GM23338 (cell line): ENCODE measurements at regions not wholly inside any gene's neighbourhood (a gene's known extent, or its start where the extent isn't known, plus 50 kb on each side); places are given as distances from the start of the nearest gene placed in this dataset.
"Not testable (repeated sequence)": the region's sequence is repeated elsewhere in the genome, so short reads cannot be mapped to it uniquely, and the experiment has no call there.

Experiments
- ATAC-seq: fragments of 200-7000 bp; cut with Tn5 transposase; 3 replicates; pipeline ENCODE4 v1.9.1; 2020
- DNase-seq: peaks from one replicate; pipeline ENCODE4 v3.0.0-alpha.2; 2015; ENCODE audit warnings: low spot score
- H2AFZ ChIP-seq: fragments of 200-600 bp; sonication (generic); 2 replicates; pipeline ENCODE4 v1.8.0; 2016; ENCODE audit warnings: antibody characterized with exemption, mild to moderate bottlenecking, moderate library complexity
- H3F3A ChIP-seq: fragments of 200-600 bp; sonication (generic); replicated peaks from 2 replicates; pipeline ENCODE4 v1.8.0; 2017; ENCODE audit warnings: antibody characterized with exemption, mixed run types, low read depth
- H3K27ac ChIP-seq: fragments of 200-600 bp; sonication (generic); 2 replicates; pipeline ENCODE4 v1.6.1; 2016; ENCODE audit warnings: low read depth
- H3K27me3 ChIP-seq: fragments of 200-600 bp; sonication (generic); 2 replicates; pipeline ENCODE4 v1.8.0; 2016; ENCODE audit warnings: mild to moderate bottlenecking, mixed run types, moderate library complexity; ENCODE audit not compliant: insufficient read depth
- H3K36me3 ChIP-seq: fragments of 200-600 bp; sonication (generic); 2 replicates; pipeline ENCODE4 v1.8.0; 2016; ENCODE audit warnings: mild to moderate bottlenecking; ENCODE audit not compliant: insufficient read depth
- H3K4me1 ChIP-seq: fragments of 200-600 bp; sonication (generic); 2 replicates; pipeline ENCODE4 v1.8.0; 2016; ENCODE audit warnings: mild to moderate bottlenecking, moderate library complexity; ENCODE audit not compliant: insufficient read depth
- H3K4me2 ChIP-seq: fragments of 200-600 bp; sonication (generic); 2 replicates; pipeline ENCODE4 v1.7.1; 2017; ENCODE audit warnings: mixed run types
- H3K4me3 ChIP-seq: fragments of 200-600 bp; sonication (generic); 2 replicates; pipeline ENCODE4 v1.6.1; 2016; ENCODE audit warnings: mixed run types
- H3K79me2 ChIP-seq: fragments of 200-600 bp; sonication (generic); replicated peaks from 2 replicates; pipeline ENCODE4 v1.8.0; 2017; ENCODE audit warnings: mild to moderate bottlenecking; ENCODE audit not compliant: insufficient read depth
- H3K9me2 ChIP-seq: fragments of 200-600 bp; sonication (generic); 2 replicates; pipeline ENCODE4 v1.8.0; 2017; ENCODE audit not compliant: insufficient read depth
- H4K20me1 ChIP-seq: fragments of 200-600 bp; sonication (generic); replicated peaks from 2 replicates; pipeline ENCODE4 v1.8.0; 2017; ENCODE audit warnings: mild to moderate bottlenecking; ENCODE audit not compliant: insufficient read depth
- H3K27ac Mint-ChIP-seq: 2 replicates; pipeline ENCODE4 v1.8.0; 2020; ENCODE audit warnings: inconsistent platforms, mild to moderate bottlenecking, moderate library complexity, mixed read lengths
- H3K27me3 Mint-ChIP-seq: 3 replicates; pipeline ENCODE4 v1.8.0; 2022; ENCODE audit warnings: low read depth, mild to moderate bottlenecking, moderate library complexity, mixed read lengths, inconsistent platforms; ENCODE audit not compliant: insufficient read depth, poor library complexity
- H3K36me3 Mint-ChIP-seq: 3 replicates; pipeline ENCODE4 v1.8.0; 2021; ENCODE audit warnings: low read depth, mild to moderate bottlenecking, inconsistent platforms, moderate library complexity, mixed read lengths
- H3K4me1 Mint-ChIP-seq: 3 replicates; pipeline ENCODE4 v1.8.0; 2020; ENCODE audit warnings: mild to moderate bottlenecking, inconsistent platforms, mixed read lengths
- H3K4me3 Mint-ChIP-seq: 3 replicates; pipeline ENCODE4 v1.8.0; 2021; ENCODE audit warnings: moderate library complexity, mild to moderate bottlenecking, inconsistent platforms, mixed read lengths
- H3K9me3 Mint-ChIP-seq: 3 replicates; pipeline ENCODE4 v1.8.0; 2020; ENCODE audit warnings: moderate library complexity, mild to moderate bottlenecking, inconsistent platforms, mixed read lengths
- CREB1 ChIP-seq: fragments of 250-450 bp; sonication (Bioruptor Pico); IDR thresholded peaks from 2 replicates; pipeline ENCODE4 v1.5.0; 2020; ENCODE audit warnings: low read depth, mild to moderate bottlenecking, moderate library complexity
- EZH2 ChIP-seq: fragments of 200-600 bp; sonication (generic); IDR thresholded peaks from one replicate; pipeline ENCODE4 v1.8.0; 2017; ENCODE audit warnings: antibody characterized with exemption, mild to moderate bottlenecking, low read depth; ENCODE audit not compliant: unreplicated experiment
- EZH2phosphoT487 ChIP-seq: fragments of 200-600 bp; sonication (generic); IDR thresholded peaks from one replicate; pipeline ENCODE4 v1.8.1; 2018; ENCODE audit warnings: antibody characterized with exemption; ENCODE audit not compliant: unreplicated experiment
- NANOG ChIP-seq: IDR thresholded peaks from 2 replicates; pipeline ENCODE4 v1.6.1; 2016; ENCODE audit warnings: antibody characterized with exemption, borderline replicate concordance
- POLR2AphosphoS5 ChIP-seq: IDR thresholded peaks from 2 replicates; pipeline ENCODE4 v1.6.1; 2016; ENCODE audit warnings: antibody characterized with exemption, low read depth
- STAT1 ChIP-seq: IDR thresholded peaks from one replicate; pipeline ENCODE4 v1.6.1; 2016; ENCODE audit warnings: antibody characterized with exemption; ENCODE audit not compliant: unreplicated experiment
- ZNF114 ChIP-seq: fragments of 250-450 bp; sonication (Bioruptor Pico); IDR thresholded peaks from 2 replicates; pipeline ENCODE4 v1.5.0; 2020; ENCODE audit warnings: mild to moderate bottlenecking, moderate library complexity
- ZNF331 ChIP-seq: fragments of 250-450 bp; sonication (Bioruptor Pico); IDR thresholded peaks from 2 replicates; pipeline ENCODE4 v1.5.0; 2020; ENCODE audit warnings: low read depth, mild to moderate bottlenecking, moderate library complexity
- TF ChIP-seq, protein P1 (sequence below): IDR thresholded peaks from one replicate; pipeline ENCODE4 v1.6.1; 2018; ENCODE audit warnings: antibody characterized with exemption; ENCODE audit not compliant: unreplicated experiment
- TF ChIP-seq, protein P2 (sequence below): IDR thresholded peaks from 2 replicates; pipeline ENCODE4 v1.6.1; 2016; ENCODE audit warnings: antibody characterized with exemption
- TF ChIP-seq, protein P3 (sequence below), 2 experiments: fragments of 200-600 bp in 1 of 2; sonication (generic) in 1 of 2; conservative IDR thresholded peaks; 2 replicates each; pipeline versions ENCODE4 v1.5.1 to v1.6.1; 2016 to 2017; ENCODE audit warnings: antibody characterized with exemption in 2 of 2, low read depth in 2 of 2, mild to moderate bottlenecking in 2 of 2, moderate library complexity in 1 of 2

DNA sequence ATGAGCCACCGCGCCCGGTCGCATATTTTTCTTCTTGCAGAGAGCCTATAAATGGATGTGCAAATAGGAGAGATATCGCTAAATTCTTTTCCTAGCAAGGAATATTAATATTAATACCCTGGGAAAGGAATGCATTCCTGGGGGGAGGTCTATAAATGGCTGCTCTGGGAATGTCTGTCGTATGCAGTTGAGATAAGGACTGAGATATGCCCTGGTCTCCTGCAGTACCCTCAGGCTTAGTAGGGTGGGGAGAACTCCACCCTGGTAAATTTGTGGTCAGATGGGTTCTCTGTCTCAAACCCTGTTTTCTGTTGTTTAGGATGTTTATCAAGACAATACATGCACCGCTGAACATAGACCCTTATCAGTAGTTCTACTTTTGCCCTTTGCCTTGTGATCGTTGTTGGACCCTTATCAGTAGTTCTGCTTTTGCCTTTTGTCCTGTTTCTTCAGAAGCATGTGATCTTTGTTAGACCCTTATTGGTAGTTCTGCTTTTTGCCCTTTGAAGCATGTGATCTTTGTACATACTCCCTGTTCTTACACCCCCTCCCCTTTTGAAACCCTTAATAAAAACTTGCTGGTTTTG is 80.7 kb downstream of the SDR9C7 start:
- not testable (repeated sequence) for H3K4me2 ChIP-seq, H3K4me3 Mint-ChIP-seq, H3K4me3 ChIP-seq, ATAC-seq, H3K27ac ChIP-seq, H3K4me1 ChIP-seq, H2AFZ ChIP-seq, H3K4me1 Mint-ChIP-seq, H4K20me1 ChIP-seq, H3K79me2 ChIP-seq, H3K36me3 ChIP-seq, H3K27me3 ChIP-seq, H3K27ac Mint-ChIP-seq, H3F3A ChIP-seq, DNase-seq, H3K27me3 Mint-ChIP-seq, H3K36me3 Mint-ChIP-seq, H3K9me2 ChIP-seq
- peaks cover 64% of the 10 kb centered on the region for H3K9me3 Mint-ChIP-seq

DNA sequence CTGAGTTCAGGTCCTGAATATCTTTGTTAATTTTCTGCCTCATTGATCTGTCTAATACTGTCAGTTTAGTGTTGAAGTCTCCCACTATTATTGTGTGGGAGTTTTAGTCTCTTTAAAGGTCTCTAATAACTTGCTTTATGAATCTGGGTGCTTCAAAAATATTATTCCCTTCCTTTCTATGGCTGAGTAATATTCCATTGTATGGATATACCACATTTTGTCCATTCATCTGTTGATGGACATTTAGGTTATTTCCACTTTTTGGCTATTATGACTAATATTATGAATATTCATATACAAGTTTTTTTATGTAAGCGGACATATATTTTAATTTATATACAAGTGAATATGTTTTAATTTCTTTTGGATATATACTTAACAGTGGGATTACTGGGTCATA is 82.7 kb downstream of the SDR9C7 start:
- Mint-ChIP-seq H3K4me3 (no peak overlapping the region), H3K9me3 (peaks cover 54% of the 10 kb centered on the region), H3K4me1 (no peaks in the 10 kb centered on the region), H3K36me3 (no peaks in the 10 kb centered on the region), H3K27ac (no peak overlapping the region), H3K27me3 (no peaks in the 10 kb centered on the region)
- ATAC-seq, result no peak
- Histone ChIP-seq H4K20me1 (no peaks in the 10 kb centered on the region), H2AFZ (no peak overlapping the region), H3K79me2 (no peaks in the 10 kb centered on the region), H3F3A (no peaks in the 10 kb centered on the region), H3K27ac (no peak overlapping the region), H3K9me2 (0 out of 2 replicates have a peak, but pooled peaks cover 3% of the 10 kb centered on the region), H3K27me3 (no peaks in the 10 kb centered on the region), H3K36me3 (peaks cover 3% of the 10 kb centered on the region; the same call in 1 of the 2 replicates), H3K4me3 (no peak overlapping the region), H3K4me2 (no peak overlapping the region), H3K4me1 (no peaks in the 10 kb centered on the region)
- DNase-seq, result no peak
- TF ChIP-seq, protein P1, sequence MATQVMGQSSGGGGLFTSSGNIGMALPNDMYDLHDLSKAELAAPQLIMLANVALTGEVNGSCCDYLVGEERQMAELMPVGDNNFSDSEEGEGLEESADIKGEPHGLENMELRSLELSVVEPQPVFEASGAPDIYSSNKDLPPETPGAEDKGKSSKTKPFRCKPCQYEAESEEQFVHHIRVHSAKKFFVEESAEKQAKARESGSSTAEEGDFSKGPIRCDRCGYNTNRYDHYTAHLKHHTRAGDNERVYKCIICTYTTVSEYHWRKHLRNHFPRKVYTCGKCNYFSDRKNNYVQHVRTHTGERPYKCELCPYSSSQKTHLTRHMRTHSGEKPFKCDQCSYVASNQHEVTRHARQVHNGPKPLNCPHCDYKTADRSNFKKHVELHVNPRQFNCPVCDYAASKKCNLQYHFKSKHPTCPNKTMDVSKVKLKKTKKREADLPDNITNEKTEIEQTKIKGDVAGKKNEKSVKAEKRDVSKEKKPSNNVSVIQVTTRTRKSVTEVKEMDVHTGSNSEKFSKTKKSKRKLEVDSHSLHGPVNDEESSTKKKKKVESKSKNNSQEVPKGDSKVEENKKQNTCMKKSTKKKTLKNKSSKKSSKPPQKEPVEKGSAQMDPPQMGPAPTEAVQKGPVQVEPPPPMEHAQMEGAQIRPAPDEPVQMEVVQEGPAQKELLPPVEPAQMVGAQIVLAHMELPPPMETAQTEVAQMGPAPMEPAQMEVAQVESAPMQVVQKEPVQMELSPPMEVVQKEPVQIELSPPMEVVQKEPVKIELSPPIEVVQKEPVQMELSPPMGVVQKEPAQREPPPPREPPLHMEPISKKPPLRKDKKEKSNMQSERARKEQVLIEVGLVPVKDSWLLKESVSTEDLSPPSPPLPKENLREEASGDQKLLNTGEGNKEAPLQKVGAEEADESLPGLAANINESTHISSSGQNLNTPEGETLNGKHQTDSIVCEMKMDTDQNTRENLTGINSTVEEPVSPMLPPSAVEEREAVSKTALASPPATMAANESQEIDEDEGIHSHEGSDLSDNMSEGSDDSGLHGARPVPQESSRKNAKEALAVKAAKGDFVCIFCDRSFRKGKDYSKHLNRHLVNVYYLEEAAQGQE, result no peak
- TF ChIP-seq, protein P2, sequence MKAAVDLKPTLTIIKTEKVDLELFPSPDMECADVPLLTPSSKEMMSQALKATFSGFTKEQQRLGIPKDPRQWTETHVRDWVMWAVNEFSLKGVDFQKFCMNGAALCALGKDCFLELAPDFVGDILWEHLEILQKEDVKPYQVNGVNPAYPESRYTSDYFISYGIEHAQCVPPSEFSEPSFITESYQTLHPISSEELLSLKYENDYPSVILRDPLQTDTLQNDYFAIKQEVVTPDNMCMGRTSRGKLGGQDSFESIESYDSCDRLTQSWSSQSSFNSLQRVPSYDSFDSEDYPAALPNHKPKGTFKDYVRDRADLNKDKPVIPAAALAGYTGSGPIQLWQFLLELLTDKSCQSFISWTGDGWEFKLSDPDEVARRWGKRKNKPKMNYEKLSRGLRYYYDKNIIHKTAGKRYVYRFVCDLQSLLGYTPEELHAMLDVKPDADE, result no peak
- TF ChIP-seq ZNF331 (CRISPR knock-in tag) (no peak), STAT1 (no peak), POLR2AphosphoS5 (no peak), EZH2 (no peak), CREB1 (CRISPR knock-in tag) (no peak), NANOG (no peak), ZNF114 (CRISPR knock-in tag) (no peak), EZH2phosphoT487 (no peak)
- TF ChIP-seq, protein P3, sequence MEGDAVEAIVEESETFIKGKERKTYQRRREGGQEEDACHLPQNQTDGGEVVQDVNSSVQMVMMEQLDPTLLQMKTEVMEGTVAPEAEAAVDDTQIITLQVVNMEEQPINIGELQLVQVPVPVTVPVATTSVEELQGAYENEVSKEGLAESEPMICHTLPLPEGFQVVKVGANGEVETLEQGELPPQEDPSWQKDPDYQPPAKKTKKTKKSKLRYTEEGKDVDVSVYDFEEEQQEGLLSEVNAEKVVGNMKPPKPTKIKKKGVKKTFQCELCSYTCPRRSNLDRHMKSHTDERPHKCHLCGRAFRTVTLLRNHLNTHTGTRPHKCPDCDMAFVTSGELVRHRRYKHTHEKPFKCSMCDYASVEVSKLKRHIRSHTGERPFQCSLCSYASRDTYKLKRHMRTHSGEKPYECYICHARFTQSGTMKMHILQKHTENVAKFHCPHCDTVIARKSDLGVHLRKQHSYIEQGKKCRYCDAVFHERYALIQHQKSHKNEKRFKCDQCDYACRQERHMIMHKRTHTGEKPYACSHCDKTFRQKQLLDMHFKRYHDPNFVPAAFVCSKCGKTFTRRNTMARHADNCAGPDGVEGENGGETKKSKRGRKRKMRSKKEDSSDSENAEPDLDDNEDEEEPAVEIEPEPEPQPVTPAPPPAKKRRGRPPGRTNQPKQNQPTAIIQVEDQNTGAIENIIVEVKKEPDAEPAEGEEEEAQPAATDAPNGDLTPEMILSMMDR (conservative IDR thresholded peaks at IDR 0.05; ENCODE audit: low read depth in 2 of 2), result no peak
